ENCODE measurements at regions not wholly inside any gene's neighbourhood (a gene's known extent, or its start where the extent isn't known, plus 50 kb on each side); places are given as distances from the start of the nearest gene placed in this dataset.

DNA sequence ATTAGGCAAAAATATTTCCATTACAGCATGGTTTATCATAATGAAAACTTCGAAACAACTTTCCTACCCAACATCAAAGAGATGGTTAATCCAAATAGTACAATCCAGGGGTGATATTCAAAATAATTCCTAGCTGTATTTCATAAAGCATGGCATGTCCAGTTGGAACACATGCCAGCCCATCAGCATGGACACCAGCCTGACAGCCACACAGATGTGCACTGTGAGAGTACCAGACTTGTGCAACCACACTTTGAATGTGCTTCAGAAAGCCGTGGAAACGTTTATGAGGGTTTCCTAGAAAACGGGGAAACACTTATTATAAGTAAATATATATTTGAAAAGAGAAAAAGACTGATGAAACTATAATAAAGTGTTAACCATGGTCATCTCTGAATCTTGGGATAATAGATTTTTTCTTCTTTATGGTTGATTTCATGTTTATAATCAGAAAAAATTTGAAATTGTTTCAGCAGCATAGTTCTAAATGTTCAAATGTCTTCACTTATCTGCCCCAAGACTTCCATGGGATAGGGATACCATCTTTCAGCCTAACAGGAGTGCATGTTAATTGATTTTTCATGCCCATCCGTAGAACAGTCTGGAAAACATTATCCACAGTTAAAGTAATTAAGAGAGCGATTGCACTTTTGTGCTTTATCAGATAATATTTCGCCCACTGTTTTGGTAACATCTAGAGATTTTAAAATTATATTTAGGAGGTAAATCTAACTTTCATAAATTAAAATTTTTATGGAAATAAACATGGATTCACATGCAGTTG lies 242.6 kb upstream of the IRS2 start:
- Histone ChIP-seq H2AFZ (ENCODE audit: low read length, unreplicated experiment) (no peak overlapping the region), H3K27ac (ENCODE audit: low read depth, low read length) (no peak overlapping the region), H3K4me3 (ENCODE audit: low read depth, low read length) (no peak overlapping the region), H3K79me2 (ENCODE audit: control insufficient read depth, insufficient read depth, low read length, unreplicated experiment) (no peaks in the 10 kb centered on the region), H3K36me3 (ENCODE audit: insufficient read depth, low read length) (no peaks in the 10 kb centered on the region), H3K27me3 (ENCODE audit: insufficient read depth, low read length) (no peaks in the 10 kb centered on the region), H3K4me1 (ENCODE audit: control insufficient read depth, insufficient read depth, low read length, unreplicated experiment) (peaks cover 5% of the 10 kb centered on the region)

DNA sequence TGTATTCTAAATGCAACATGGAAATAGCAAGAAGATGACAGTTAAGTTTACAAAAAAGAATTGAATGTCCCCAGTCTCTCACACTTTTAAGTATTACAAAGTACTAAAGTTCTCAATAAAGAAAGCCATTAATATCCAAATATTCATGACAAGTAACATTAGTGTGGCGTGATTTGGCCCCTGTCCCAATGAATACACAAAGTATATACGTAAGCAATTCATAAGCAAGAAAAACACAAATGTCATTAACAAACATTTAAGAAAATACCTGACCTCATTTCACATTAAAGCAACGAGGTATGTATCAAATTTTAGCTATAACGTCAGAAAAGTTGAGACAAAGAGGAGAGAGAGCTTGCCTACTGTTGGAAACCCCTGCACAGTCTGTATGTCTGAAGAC lies 241.9 kb upstream of the IRS2 start:
- H3K4me1 ChIP-seq (ENCODE audit: control insufficient read depth, insufficient read depth, low read length, unreplicated experiment) = peaks cover 10% of the 10 kb centered on the region
- H3K27ac ChIP-seq (ENCODE audit: low read depth, low read length) = no peak overlapping the region
- no peak overlapping the region for H3K4me3 ChIP-seq (ENCODE audit: low read depth, low read length)
- H2AFZ ChIP-seq (ENCODE audit: low read length, unreplicated experiment) = no peak overlapping the region
- no peaks in the 10 kb centered on the region for H3K36me3 ChIP-seq (ENCODE audit: insufficient read depth, low read length)
- no peaks in the 10 kb centered on the region for H3K27me3 ChIP-seq (ENCODE audit: insufficient read depth, low read length)
- H3K79me2 ChIP-seq (ENCODE audit: control insufficient read depth, insufficient read depth, low read length, unreplicated experiment) = no peaks in the 10 kb centered on the region

DNA sequence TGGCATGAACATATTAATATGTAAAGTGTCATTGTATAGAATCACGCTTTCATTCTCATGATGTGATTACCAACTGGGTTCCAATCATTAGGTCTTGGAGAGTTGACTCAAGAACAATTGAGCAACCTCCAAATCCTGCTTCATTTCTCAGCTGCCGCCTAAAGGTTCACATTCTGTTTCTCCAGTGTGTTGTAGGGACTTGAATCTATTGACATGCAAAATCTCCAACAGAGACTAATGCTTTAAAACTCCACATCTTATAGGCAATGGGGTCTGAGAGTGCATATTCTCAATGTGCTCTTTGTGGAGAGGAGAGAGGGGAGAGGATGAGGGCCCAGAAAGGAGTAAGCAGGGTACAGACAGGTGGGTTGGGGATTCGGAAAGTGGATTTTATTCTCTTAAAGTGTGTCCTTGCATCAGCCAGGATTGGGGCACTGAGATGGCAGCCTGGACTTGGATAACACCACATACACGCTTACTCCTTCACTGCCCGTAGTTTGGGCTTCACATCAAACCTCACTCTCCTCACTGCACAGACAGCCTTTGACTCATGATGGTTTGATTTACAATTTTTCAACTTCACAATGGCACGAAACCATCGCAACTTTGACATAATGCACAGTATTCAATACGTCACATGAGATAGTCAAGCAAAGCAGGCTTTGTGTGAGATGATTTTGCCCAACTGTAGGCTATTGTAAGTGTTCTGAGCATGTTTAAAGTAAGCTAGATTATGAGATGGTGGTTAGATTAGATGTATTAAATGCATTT lies 241.3 kb upstream of the IRS2 start:
- Histone ChIP-seq H3K4me1 (ENCODE audit: control insufficient read depth, insufficient read depth, low read length, unreplicated experiment) (peaks cover 10% of the 10 kb centered on the region), H2AFZ (ENCODE audit: low read length, unreplicated experiment) (no peak overlapping the region), H3K27ac (ENCODE audit: low read depth, low read length) (no peak overlapping the region), H3K27me3 (ENCODE audit: insufficient read depth, low read length) (no peaks in the 10 kb centered on the region), H3K4me3 (ENCODE audit: low read depth, low read length) (no peak overlapping the region), H3K79me2 (ENCODE audit: control insufficient read depth, insufficient read depth, low read length, unreplicated experiment) (no peaks in the 10 kb centered on the region), H3K36me3 (ENCODE audit: insufficient read depth, low read length) (no peaks in the 10 kb centered on the region)

DNA sequence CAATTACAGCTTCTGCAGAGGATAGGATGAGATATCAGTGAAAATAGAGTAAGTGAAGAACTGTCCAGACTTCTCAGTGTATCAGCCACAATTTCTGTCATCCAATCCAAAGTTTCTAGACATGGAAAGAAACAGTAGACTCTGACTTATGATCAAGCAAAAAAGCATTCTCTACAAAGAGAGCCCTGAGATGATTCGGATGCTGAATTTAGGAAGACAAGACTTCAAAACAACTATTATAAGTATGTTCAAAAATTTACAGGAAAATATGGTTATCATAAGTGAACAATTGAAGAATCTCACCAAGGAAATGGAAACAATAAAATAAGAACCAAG lies 238.2 kb upstream of the IRS2 start:
- Histone ChIP-seq H3K79me2 (ENCODE audit: control insufficient read depth, insufficient read depth, low read length, unreplicated experiment) (no peaks in the 10 kb centered on the region), H3K4me1 (ENCODE audit: control insufficient read depth, insufficient read depth, low read length, unreplicated experiment) (peaks cover 10% of the 10 kb centered on the region), H3K27ac (ENCODE audit: low read depth, low read length) (no peak overlapping the region), H2AFZ (ENCODE audit: low read length, unreplicated experiment) (no peak overlapping the region), H3K4me3 (ENCODE audit: low read depth, low read length) (no peak overlapping the region), H3K36me3 (ENCODE audit: insufficient read depth, low read length) (no peaks in the 10 kb centered on the region), H3K27me3 (ENCODE audit: insufficient read depth, low read length) (no peaks in the 10 kb centered on the region)

DNA sequence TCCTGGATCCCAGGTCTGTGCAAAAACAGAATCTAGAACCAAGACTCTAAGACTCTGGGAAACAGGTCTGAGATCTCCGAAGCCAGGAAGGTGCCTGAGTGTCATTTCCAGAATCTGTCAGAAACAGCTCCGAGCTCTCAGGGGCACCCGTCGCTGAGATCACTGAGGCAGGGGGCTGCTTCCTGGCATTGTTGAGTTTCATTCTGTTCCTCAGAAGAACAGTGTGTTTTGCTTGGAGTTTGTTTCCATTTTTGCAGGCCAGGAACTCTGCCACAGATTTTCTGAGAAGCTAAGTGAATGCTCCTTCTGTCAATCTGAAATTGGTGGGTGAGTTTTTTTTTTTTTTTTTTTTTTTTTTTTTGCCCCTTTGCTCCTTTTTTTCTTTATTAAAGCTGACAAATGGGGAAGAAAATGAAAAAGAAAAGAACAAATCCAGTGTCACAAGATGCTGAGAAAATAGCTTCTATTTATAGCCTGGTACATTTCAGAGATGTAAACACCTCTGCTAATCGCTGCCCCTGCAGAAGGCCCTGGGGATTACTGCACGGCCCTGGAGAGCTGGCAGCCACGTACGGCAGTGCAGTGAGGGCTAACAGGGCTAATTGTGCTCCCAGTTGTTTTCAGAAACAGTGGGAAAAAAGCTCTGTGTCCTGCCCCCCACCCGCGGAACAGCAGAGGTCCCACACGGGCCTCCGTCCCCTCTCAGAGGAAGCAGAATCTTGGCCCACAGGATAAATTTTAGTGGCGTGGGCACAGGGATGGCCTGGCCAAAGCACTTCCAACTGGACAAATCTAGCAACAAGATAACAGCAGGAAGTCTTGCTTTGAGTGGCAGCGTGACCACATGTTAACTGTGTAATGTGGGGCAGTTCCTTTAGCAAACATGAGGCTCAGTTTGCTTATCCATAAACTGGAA lies 237.6 kb upstream of the IRS2 start:
- Histone ChIP-seq H2AFZ (ENCODE audit: low read length, unreplicated experiment) (no peak overlapping the region), H3K4me1 (ENCODE audit: control insufficient read depth, insufficient read depth, low read length, unreplicated experiment) (peaks cover 10% of the 10 kb centered on the region), H3K27me3 (ENCODE audit: insufficient read depth, low read length) (no peaks in the 10 kb centered on the region), H3K4me3 (ENCODE audit: low read depth, low read length) (no peak overlapping the region), H3K79me2 (ENCODE audit: control insufficient read depth, insufficient read depth, low read length, unreplicated experiment) (no peaks in the 10 kb centered on the region), H3K36me3 (ENCODE audit: insufficient read depth, low read length) (no peaks in the 10 kb centered on the region), H3K27ac (ENCODE audit: low read depth, low read length) (no peak overlapping the region)

DNA sequence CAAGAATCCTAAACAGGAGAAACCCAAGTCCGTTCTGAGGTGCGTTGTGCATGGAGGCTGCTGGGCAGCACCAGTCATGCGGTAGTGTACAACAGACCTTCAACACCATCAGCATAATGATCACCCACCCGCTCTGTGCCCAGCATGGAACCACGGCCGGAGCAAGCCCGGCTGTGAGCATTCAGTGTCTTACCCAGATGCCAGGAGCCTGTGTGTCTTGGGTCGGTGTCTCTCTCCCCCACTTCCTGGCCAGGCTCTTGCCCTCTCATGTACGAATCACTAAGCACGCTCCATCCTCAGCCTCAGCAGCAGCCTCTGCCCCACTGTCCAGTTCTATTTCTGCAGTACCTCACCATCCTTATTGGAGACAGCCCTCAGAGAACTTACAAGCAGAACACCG lies 231.6 kb upstream of the IRS2 start:
- Histone ChIP-seq H3K4me3 (ENCODE audit: low read depth, low read length) (no peak overlapping the region), H3K79me2 (ENCODE audit: control insufficient read depth, insufficient read depth, low read length, unreplicated experiment) (no peaks in the 10 kb centered on the region), H2AFZ (ENCODE audit: low read length, unreplicated experiment) (no peak overlapping the region), H3K4me1 (ENCODE audit: control insufficient read depth, insufficient read depth, low read length, unreplicated experiment) (peaks cover 39% of the 10 kb centered on the region), H3K27ac (ENCODE audit: low read depth, low read length) (peak overlapping the region; percentile 58), H3K36me3 (ENCODE audit: insufficient read depth, low read length) (no peaks in the 10 kb centered on the region), H3K27me3 (ENCODE audit: insufficient read depth, low read length) (no peaks in the 10 kb centered on the region)

DNA sequence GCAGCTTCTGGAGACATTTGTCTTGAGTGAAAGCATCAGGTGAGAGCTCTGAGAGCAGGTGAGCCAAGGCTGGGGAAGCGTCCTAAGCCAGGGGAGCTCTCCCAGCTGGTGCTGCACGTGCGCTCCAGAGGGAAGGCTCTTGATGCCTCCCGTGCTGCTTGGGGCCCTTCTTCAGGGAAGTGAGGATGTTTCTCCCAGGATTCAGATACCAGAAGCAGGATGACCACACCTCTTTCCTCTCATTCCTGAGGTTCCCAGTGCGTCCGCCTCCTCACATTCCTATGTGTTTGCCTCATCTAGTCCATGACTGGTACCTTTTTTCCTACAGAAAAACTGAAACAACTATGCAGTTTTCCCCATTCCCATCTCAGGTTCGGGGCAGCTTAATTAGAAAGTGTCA lies 231.0 kb upstream of the IRS2 start:
- Histone ChIP-seq H3K4me3 (ENCODE audit: low read depth, low read length) (no peak overlapping the region), H3K27ac (ENCODE audit: low read depth, low read length) (peak overlapping the region; percentile 58), H3K27me3 (ENCODE audit: insufficient read depth, low read length) (no peaks in the 10 kb centered on the region), H2AFZ (ENCODE audit: low read length, unreplicated experiment) (peak overlapping the region; percentile 52), H3K4me1 (ENCODE audit: control insufficient read depth, insufficient read depth, low read length, unreplicated experiment) (peaks cover 45% of the 10 kb centered on the region), H3K36me3 (ENCODE audit: insufficient read depth, low read length) (no peaks in the 10 kb centered on the region), H3K79me2 (ENCODE audit: control insufficient read depth, insufficient read depth, low read length, unreplicated experiment) (no peaks in the 10 kb centered on the region)

DNA sequence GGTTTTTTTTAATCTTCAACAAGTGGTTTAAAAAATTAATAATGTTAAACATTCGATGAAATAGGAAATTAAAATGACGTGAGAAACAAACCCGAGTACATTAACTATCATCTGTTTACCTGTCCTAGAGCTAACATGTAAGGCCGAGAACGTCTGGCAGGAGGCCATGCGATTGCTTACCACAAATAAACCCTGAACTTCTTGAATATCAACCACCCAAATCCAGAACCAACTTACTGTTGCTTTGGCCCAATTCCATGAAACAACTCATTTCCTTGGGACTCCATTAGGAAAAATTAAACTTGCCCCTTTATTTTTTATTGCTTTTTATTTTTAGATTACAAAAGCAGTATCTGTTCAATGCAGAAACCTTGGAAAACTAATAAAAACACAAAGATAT lies 228.9 kb upstream of the IRS2 start:
- no peaks in the 10 kb centered on the region for H3K36me3 ChIP-seq (ENCODE audit: insufficient read depth, low read length)
- H3K27ac ChIP-seq (ENCODE audit: low read depth, low read length) = peak overlapping the region; percentile 17
- peaks cover 66% of the 10 kb centered on the region for H3K4me1 ChIP-seq (ENCODE audit: control insufficient read depth, insufficient read depth, low read length, unreplicated experiment)
- H3K79me2 ChIP-seq (ENCODE audit: control insufficient read depth, insufficient read depth, low read length, unreplicated experiment) = no peaks in the 10 kb centered on the region
- no peaks in the 10 kb centered on the region for H3K27me3 ChIP-seq (ENCODE audit: insufficient read depth, low read length)
- no peak overlapping the region for H2AFZ ChIP-seq (ENCODE audit: low read length, unreplicated experiment)
- no peak overlapping the region for H3K4me3 ChIP-seq (ENCODE audit: low read depth, low read length)

DNA sequence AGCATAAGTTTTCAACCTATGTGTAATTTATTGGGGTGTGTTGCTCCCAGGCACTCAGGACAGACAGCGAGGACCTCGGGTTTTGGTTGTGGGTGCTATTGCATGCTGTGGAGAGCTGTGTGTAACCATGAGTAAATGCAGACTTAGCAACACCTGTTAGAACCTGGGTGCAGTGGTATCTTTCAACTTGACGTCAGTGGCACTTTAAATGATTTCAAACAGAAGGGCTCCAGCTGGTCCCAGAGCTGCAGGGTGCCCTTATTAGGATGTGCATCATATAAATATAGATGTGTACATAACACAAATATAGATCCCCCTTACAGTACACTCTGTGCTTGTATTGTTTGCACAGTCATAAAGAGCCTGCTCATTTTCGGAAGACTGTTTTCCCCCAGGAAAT lies 228.3 kb upstream of the IRS2 start:
- Histone ChIP-seq H3K27me3 (ENCODE audit: insufficient read depth, low read length) (no peaks in the 10 kb centered on the region), H3K27ac (ENCODE audit: low read depth, low read length) (no peak overlapping the region; the same call in 1 of the 2 replicates), H3K4me1 (ENCODE audit: control insufficient read depth, insufficient read depth, low read length, unreplicated experiment) (peaks cover 67% of the 10 kb centered on the region), H3K36me3 (ENCODE audit: insufficient read depth, low read length) (no peaks in the 10 kb centered on the region), H3K79me2 (ENCODE audit: control insufficient read depth, insufficient read depth, low read length, unreplicated experiment) (no peaks in the 10 kb centered on the region), H2AFZ (ENCODE audit: low read length, unreplicated experiment) (no peak overlapping the region), H3K4me3 (ENCODE audit: low read depth, low read length) (no peak overlapping the region)

DNA sequence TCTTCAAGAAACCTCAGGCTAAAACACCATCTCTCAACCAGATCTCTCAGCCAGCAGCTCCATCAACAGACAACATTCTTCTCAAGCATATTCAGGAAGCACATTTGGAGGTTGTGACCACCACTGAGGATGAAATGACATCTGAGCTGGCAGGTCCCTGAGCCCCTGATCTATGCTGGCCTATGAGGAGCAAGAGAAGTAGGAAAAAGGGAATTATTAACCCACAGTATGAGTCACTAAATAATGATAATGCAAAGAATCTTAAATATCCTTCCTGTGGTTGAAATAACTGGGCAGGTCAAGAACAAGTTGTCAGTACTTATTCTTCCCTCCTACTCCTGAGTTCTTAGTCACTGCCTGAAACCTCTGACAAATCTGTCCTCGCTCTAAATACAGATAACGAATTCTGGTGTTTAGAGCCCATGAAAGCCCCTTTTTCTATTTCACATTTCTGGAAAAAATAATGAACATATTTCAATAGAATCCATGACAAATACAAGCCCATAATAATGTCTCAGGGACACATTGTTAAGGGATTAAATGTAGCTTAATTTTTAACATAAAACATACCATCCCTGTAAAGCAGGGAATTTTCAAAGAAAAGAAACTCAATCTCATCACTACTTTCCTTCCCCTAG lies 225.8 kb upstream of the IRS2 start:
- no peaks in the 10 kb centered on the region for H3K36me3 ChIP-seq (ENCODE audit: insufficient read depth, low read length)
- no peaks in the 10 kb centered on the region for H3K79me2 ChIP-seq (ENCODE audit: control insufficient read depth, insufficient read depth, low read length, unreplicated experiment)
- no peaks in the 10 kb centered on the region for H3K27me3 ChIP-seq (ENCODE audit: insufficient read depth, low read length)
- peak overlapping the region; percentile 89 for H3K27ac ChIP-seq (ENCODE audit: low read depth, low read length)
- H2AFZ ChIP-seq (ENCODE audit: low read length, unreplicated experiment) = peak overlapping the region; percentile 63
- peak overlapping the region; percentile 12 for H3K4me3 ChIP-seq (ENCODE audit: low read depth, low read length)
- peaks cover 53% of the 10 kb centered on the region for H3K4me1 ChIP-seq (ENCODE audit: control insufficient read depth, insufficient read depth, low read length, unreplicated experiment)
